ENCODE measurements at regions not wholly inside any gene's neighbourhood (a gene's known extent, or its start where the extent isn't known, plus 50 kb on each side); places are given as distances from the start of the nearest gene placed in this dataset.
"Not testable (repeated sequence)": the region's sequence is repeated elsewhere in the genome, so short reads cannot be mapped to it uniquely, and the experiment has no call there.

GRCh38 chr20:51923633-51924032 is 121.3 kb upstream of the SALL4 start:
- DNase-seq (ENCODE audit: low spot score) = no peak

- DNase-seq (ENCODE audit: low spot score) = not testable (repeated sequence)
Observed at GRCh38 chr20:51922812-51923211, 120.5 kb upstream of the SALL4 start.

- no peak for DNase-seq (ENCODE audit: low spot score)
Observed at GRCh38 chr20:51918561-51918960, 116.2 kb upstream of the SALL4 start.

GRCh38 chr20:51917886-51918535 is 115.7 kb upstream of the SALL4 start:
- DNase-seq (ENCODE audit: low spot score) = no peak

- no peak for DNase-seq (ENCODE audit: low spot score)
Observed at GRCh38 chr20:51916244-51916643, 113.9 kb upstream of the SALL4 start.

- no peak for DNase-seq (ENCODE audit: low spot score)
Observed at GRCh38 chr20:51914758-51915157, 112.4 kb upstream of the SALL4 start.

GRCh38 chr20:51910321-51911050 is 108.2 kb upstream of the SALL4 start:
- peak; percentile 56 for DNase-seq (ENCODE audit: low spot score)

GRCh38 chr20:51906679-51907078 is 104.4 kb upstream of the SALL4 start:
- no peak for DNase-seq (ENCODE audit: low spot score)

GRCh38 chr20:51906049-51906448 is 103.7 kb upstream of the SALL4 start:
- DNase-seq (ENCODE audit: low spot score) = no peak

GRCh38 chr20:51902933-51903332 is 100.6 kb upstream of the SALL4 start:
- no peak for DNase-seq (ENCODE audit: low spot score)

GRCh38 chr20:51900443-51900842 is 98.1 kb upstream of the SALL4 start:
- no peak for DNase-seq (ENCODE audit: low spot score)

GRCh38 chr20:51899674-51900073 is 97.4 kb upstream of the SALL4 start:
- DNase-seq (ENCODE audit: low spot score) = no peak

GRCh38 chr20:51898788-51899187 is 96.5 kb upstream of the SALL4 start:
- DNase-seq (ENCODE audit: low spot score) = no peak

- no peak for DNase-seq (ENCODE audit: low spot score)
Observed at GRCh38 chr20:51894619-51895018, 92.3 kb upstream of the SALL4 start.

GRCh38 chr20:51894201-51894600 is 91.9 kb upstream of the SALL4 start:
- no peak for DNase-seq (ENCODE audit: low spot score)

- no peak for DNase-seq (ENCODE audit: low spot score)
Observed at GRCh38 chr20:51893723-51894122, 91.4 kb upstream of the SALL4 start.

GRCh38 chr20:51890003-51890402 is 87.7 kb upstream of the SALL4 start:
- no peak for DNase-seq (ENCODE audit: low spot score)

- no peak for DNase-seq (ENCODE audit: low spot score)
Observed at GRCh38 chr20:51889466-51889865, 87.1 kb upstream of the SALL4 start.

- no peak for DNase-seq (ENCODE audit: low spot score)
Observed at GRCh38 chr20:51888291-51888690, 86.0 kb upstream of the SALL4 start.

- DNase-seq (ENCODE audit: low spot score) = no peak
Observed at GRCh38 chr20:51886891-51887608, 84.7 kb upstream of the SALL4 start.

- DNase-seq (ENCODE audit: low spot score) = no peak
Observed at GRCh38 chr20:51886341-51886740, 84.0 kb upstream of the SALL4 start.

GRCh38 chr20:51884561-51884960 is 82.2 kb upstream of the SALL4 start:
- no peak for DNase-seq (ENCODE audit: low spot score)

GRCh38 chr20:51880188-51880587 is 77.9 kb upstream of the SALL4 start:
- no peak for DNase-seq (ENCODE audit: low spot score)

Data from LoVo (cell line).